ENCODE measurements at regions not wholly inside any gene's neighbourhood (a gene's known extent, or its start where the extent isn't known, plus 50 kb on each side); places are given as distances from the start of the nearest gene placed in this dataset.

DNA sequence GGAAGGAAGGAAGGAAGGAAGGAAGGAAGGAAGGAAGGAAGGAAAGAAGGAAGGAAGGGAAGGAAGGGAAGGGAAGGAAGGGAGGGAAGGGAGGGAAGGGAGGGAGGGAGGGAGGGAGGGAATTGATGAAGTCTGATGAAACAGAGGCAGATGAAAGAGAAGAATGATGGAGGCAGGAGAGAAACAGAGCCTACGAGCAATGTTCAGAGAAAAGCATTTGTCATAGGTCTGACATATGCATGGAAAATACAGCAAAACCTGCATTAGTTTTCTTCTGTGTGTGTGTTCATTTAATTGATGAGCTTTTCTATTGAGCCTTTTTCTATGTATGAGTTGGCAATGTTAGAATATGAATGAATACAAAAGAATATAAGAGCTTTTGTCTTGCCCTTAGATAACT, 343.4 kb downstream of the GXYLT1 start:
- DNase-seq (no peak), ATAC-seq (no peak)
- intact Hi-C loops (cut with micrococcal nuclease) = no loop called here

DNA sequence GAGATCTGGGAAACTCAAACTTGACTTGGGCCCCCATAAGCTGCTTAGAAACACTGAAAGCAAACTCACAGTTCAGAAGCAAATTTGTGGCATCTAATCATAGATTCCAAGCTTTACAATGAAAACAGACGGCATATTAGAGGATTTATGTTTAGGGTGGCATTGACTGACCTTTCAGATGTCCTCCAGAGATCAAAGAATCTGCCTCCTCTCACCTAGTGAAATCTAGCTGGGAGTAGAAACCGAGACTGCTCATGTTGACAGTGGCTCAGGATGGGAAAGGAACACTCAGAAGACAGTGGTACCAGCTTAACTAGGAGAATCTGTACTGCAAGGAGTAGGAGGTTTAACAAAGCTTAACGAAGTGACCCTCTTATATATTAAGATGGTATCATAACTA, 345.0 kb downstream of the GXYLT1 start:
- no peak for ATAC-seq
- intact Hi-C loops (cut with micrococcal nuclease) = no loop called here
- DNase-seq = no peak

DNA sequence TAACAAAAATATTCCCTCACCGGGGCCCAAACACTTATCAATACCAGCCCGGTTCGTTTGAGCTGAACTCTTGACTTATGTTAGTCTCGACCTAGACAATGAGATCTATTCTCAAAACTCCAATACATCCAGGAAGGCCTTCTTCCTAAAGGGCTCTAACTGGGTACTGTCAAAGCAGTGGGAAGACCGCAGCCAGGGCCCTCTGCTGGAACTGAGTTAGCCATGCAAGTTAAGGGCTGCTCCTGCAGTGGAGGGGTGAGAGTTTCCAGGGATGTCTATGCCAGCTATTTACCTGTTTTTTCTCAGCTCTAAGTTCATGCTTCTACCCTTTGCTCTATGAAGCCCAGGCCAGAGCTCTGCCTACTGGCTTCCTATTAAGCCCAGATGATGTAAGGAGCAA, 348.8 kb downstream of the GXYLT1 start:
- no peak for ATAC-seq
- DNase-seq = no peak
- intact Hi-C loops (cut with micrococcal nuclease) = no loop called here

DNA sequence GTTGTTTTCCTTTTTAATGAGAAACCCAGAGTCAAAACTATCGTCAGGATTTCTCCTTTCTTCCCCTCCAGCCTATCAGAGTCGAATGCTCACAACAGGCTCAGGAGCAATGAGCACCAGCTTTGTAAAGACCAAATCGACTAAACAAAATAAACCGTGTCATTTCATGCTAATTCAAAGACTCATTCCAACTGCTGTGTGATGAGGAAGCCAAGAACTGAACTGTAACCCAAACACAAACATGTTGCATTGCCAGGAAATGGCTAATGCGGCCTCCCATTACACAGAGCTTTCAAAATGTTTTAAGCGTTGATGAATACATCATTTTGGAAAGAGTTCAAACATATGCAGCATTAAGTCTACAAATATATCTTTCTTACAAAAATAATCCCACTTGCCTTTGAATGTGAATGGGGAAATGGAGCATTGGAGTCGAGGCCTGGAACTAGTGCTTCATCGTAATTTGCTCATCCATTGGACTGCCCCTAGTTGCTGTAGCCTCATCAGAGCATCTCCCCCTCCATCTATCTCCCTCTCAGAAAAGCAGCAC, 349.5 kb downstream of the GXYLT1 start:
- intact Hi-C loops (cut with micrococcal nuclease) = no loop called here
- DNase-seq (no peak), ATAC-seq (no peak)

DNA sequence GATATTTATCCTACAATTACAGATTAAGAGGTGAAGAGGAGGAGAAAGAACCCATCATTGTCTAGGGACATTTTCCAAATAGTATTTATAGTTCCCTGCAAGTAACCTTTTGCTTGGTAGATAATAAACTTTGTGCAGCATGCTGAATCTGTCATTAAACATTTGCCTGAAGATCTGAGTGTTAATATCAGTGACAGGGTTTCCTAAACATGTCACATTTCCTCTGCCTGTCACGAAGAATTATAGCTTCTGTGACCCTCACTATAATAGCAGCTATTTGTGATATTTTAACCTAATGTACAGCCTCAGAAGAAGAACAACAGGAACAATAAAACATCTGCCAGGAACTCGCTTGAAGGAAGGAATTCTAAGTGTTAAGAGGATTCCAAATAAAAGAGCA, 350.3 kb downstream of the GXYLT1 start:
- no peak for ATAC-seq
- intact Hi-C loops (cut with micrococcal nuclease) = no loop called here

DNA sequence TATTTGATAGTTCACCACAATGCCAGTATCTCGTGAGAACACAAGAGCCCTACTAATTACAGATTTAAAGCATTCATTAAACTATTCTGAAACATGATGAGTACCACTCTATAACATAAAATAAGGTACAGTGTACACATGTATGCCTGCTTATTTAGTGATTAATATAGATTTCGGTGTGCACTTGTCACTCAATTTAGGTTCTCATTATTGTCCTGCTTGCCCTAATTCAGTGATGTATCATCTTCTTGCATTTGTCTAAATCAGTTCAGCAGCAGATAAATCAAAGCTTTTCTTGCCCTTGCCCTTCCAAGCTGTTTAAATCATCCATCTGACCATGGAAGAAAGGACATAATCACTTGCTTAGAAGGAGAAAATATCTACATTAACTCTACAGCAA, 359.7 kb downstream of the GXYLT1 start:
- no peak for DNase-seq
- intact Hi-C loops (cut with micrococcal nuclease) = no loop called here
- no peak for ATAC-seq

More for the DNA sequence above, 350.3 kb downstream of the GXYLT1 start:
- DNase-seq = no peak

DNA sequence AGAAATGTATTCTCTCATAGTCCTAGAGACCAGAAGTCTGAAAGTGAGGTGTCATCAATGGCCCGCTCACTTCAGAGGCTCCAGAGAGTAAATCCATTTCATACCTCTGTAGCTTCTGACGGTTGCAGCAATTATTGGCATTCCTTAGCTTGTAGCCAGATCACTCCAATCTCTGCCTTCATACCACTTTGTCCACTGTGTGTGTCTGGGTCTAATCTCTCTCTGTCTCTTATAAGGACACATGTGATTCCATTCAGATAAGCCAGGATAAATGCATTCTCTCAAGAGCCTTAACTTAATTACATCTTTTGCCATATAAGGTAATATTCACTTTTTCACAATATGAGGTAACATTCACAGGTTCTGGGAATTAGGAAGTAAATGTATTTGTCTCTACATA, 365.7 kb downstream of the GXYLT1 start:
- DNase-seq = no peak
- intact Hi-C loops (cut with micrococcal nuclease) = no loop called here
- ATAC-seq = no peak

DNA sequence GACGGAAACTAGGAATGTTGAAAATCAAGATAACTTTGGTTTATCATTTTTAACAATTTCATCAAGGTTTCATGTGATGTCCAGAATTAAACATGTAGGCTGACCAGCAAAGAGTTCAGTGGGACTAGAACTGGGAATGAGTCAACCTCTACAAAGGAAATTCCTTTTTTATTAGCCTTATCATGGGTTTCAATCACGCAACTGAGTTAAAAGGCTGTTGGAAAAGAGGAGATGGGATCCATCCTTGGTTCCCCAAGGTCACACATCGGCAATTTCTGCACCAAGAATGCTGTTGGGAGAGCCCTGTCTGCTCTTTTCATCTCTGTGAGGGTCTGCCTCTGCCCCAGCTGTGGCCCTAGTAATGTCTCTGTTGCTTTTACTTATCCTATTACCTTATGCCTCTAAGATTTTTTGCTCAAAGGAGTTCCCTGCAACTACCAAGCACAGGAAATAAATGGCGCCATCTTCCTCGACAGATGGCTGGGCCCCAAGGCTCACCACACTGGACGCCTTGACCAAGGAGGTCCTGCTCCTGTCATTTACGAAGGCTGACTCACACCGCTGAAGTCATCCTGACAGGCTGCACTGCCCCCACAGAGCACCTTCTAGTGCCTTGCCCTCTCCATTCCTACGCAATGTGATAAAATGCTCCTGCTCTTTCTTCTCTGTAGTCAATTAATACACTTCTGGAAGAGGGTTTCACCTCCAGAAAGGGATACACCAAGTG, 367.4 kb downstream of the GXYLT1 start:
- no peak for DNase-seq
- intact Hi-C loops (cut with micrococcal nuclease) = no loop called here

DNA sequence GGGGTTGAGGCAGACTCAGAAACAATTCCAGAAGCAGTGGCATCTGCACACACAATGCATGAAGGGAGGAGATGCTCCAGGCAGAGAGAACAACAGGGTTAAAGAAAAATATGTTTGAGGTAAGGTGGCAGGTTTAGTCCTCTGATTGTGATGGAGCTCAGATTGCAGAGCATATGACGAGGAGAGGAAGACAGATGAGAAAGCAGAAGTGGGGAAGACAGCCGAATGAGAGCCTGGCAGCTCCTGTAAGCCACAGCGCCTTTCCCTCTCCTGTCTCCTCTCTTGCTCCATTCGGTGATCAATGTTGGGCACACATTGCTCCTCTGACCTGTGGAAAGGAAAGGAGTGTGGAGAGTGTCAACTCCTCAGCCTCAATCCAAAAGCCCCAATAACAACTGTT, 372.2 kb downstream of the GXYLT1 start:
- DNase-seq (no peak), ATAC-seq (no peak)
- intact Hi-C loops (cut with micrococcal nuclease) = no loop called here

More for the DNA sequence above, 367.4 kb downstream of the GXYLT1 start:
- no peak for ATAC-seq

DNA sequence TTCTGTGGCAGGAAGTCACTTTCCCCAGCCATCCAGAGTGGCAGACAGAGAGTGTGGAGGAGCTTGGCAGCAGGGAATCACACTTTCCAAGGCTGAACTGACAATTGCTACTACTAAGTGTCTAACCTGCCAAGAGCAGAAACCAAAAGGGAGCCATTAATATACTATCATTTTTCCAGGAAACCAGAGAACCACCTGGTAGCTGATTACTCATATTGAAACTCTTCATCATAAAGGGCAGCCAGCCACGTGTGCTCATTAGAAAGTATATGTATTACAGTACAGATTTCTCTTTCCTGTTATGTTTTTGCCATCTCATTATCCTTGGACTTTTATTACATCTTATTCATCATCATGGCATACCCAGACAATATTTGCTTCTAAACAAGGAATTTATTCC, 374.9 kb downstream of the GXYLT1 start:
- intact Hi-C loops (cut with micrococcal nuclease) = no loop called here
- DNase-seq (no peak), ATAC-seq (no peak)

DNA sequence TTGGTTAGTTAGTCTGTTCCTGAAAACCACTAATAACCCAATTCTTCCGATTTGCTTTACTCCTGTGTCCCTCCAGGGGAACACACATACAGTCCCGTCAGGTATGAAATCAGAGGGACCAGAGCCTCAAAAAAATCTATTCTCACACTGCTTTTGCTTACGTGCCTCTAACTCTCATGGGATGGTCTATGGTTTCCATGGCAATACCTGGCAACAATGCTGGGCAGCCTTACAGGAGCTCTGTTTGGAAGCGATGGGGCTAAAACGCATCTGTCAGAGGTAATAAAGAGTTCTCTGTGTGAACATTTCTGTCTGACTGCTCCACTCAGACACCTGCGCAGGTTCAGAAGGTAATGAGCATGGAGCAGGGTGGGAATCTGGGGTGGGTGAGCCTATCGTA, 376.2 kb downstream of the GXYLT1 start:
- no peak for ATAC-seq
- intact Hi-C loops (cut with micrococcal nuclease) = no loop called here
- DNase-seq = no peak

DNA sequence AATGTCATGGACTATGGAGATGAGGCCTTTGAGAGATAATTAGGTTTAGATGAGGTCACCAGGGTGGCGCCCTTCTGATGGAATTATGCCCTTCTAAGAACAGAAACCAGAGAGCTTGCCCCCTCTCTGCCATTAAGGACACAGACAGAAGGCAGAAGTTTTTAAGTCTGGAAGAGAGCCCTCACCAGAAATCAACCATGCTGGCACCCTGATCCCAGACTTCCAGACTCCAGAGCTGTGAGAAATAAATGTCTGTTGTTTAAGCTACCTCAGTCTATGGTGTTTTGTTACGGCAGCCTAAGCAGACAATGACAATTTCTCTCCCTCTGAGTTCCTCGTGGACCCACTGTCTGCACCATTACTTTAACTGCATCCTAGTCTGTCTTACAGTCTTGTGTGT, 382.0 kb downstream of the GXYLT1 start:
- intact Hi-C loops (cut with micrococcal nuclease) = no loop called here
- ATAC-seq (no peak), DNase-seq (no peak)

DNA sequence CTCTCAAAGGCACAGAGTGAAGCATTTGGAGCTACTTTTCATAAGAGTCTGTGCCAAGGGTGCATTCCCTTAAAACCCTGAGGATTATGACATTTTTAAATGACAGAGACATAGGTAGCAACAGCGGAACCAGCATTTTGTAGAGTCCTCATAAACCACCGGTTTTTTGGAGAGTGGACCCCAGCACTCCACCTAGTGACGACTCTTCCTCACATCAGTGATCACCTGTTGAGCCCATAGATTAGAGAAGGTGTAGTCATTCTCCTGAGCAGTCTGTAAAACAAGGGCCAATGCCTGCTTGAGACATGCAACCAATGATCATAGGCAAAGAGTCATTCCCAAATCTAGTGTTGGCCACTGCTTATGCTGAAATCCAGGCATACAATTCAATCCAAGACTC, 399.1 kb downstream of the GXYLT1 start:
- DNase-seq (no peak), ATAC-seq (no peak)
- intact Hi-C loops (cut with micrococcal nuclease) = no loop called here

DNA sequence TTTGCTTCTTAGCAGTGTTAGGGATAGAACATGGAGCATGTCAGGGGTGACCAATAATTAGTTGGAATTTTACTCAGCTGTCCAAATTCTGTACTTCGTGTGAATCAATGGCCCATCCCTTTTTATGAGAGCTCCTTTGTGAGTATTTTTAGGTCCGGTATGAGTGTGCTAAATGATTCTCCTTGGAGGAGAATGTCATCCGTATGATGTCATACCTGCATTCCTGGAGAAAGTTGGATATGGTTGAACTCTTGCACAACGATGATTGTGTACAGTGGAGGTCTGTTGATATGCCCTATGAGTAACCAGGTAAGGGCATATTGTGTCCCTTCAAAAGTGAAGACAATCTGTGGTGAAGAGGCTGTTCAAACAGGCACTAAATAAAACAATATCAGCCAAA, 400.8 kb downstream of the GXYLT1 start:
- DNase-seq (no peak), ATAC-seq (no peak)
- intact Hi-C loops (cut with micrococcal nuclease) = no loop called here

DNA sequence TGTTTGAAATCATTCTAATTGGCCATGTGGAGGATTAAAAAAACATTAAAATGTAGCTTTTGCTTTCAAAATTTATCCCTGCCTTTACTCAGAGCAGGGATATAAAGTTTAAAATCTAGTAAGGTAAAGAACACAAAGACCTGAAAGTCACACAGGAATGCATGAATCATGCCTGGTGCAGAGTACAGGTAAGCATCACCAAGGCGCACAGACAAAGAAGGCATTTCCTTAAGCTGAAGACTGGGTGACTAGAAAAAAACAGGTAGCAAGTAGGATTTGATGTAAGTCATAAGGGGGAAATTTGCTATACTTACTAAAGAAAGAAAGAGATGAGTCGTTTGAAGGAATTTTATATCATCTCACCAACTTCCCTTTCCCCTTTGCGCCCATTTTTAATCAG, 405.6 kb downstream of the GXYLT1 start:
- intact Hi-C loops (cut with micrococcal nuclease) = no loop called here
- DNase-seq (no peak), ATAC-seq (no peak)

DNA sequence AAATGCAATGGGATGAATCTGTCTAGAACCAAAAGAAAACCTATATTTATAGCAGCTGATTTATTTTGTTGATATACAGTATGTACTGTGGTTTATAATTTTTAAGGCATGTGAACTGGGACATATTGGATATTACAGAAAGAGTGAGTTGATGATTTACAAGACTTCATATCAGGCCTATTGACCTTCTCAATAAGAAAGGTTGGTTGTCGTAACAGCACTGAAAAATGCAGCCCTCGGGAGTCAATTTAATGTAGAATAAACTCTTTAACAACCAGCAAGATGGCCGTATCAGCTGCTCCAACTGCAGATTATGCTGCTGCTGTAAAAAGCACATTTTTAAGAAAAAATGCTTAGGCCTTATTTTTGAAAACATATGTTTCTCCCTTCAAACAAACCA, 407.3 kb downstream of the GXYLT1 start:
- DNase-seq (no peak), ATAC-seq (no peak)
- intact Hi-C loops (cut with micrococcal nuclease) = no loop called here

DNA sequence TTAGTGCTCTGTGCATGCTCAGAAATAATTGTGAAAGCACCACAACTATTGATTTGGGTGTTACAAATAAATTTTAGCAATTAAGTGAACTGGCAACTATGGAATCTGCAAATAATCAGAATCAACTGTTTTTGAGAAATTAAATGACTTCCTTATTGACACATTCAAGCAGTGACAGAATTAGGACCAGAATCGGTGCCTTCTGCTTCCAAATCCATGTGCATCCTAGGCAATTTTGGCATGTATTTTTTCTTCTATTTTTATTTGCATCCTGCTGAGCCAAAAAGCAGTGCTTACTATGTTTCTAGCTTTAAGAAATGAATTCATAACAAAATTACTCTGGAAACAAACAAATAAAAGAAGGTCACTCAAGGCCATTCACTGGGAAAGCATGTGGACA, 408.2 kb downstream of the GXYLT1 start:
- no peak for ATAC-seq
- intact Hi-C loops (cut with micrococcal nuclease) = no loop called here
- no peak for DNase-seq

DNA sequence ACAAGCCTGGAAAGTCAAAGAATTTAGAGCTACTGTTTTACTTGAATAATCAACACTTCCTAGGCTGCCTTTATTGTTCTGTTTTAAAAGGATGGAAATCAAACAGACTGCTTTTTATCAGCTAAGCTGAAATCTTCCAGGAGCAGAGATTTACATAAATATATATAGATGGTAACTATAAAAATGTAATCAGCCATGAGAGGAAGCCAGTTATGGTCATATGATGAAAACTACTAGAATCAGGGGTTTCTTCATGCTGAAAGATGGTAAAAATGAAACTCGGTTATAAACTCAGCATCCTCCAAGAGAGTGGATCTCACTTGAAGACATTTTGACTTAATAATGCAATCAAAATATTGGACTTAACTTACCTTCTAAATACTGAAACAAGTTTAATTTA, 413.0 kb downstream of the GXYLT1 start:
- intact Hi-C loops (cut with micrococcal nuclease) = no loop called here
- ATAC-seq (no peak), DNase-seq (no peak)

DNA sequence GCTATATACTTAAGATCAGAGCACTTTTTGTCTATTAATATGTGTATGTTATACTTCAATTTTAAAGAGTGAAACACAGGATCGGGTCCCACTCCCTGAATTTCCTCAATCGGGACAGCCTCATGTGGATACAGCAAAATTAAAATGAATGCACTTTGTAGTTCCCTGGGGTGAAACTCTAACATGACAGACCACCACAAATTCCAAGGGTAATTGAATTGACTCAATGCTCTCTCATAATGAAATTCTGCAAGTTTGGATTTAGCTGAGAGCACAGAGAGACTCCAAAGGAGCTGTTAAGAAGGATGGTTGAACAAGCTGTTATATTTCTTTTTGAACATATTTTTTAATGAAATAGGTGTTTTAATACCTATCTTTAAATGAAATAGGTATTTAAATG, 413.6 kb downstream of the GXYLT1 start:
- DNase-seq (no peak), ATAC-seq (no peak)
- intact Hi-C loops (cut with micrococcal nuclease) = no loop called here

DNA sequence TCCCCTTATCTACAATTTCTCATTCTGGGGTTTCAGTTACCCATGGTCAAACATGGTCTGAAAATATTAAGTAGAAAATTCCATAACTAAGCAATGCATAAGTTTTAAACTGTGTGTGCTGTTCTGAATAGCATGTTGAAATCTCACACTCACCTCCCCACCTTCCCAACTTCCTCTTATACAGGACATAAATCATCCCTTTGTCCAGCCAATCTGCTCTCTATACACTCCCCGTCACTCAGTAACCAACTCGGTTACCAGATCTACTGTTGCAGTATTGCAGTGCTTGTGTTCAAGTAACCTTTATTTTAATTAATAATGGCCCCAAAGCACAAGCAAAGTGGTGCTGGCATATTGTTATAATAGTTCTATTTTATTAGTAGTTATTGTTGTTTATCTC, 420.5 kb downstream of the GXYLT1 start:
- DNase-seq (no peak), ATAC-seq (no peak)
- intact Hi-C loops (cut with micrococcal nuclease) = no loop called here

DNA sequence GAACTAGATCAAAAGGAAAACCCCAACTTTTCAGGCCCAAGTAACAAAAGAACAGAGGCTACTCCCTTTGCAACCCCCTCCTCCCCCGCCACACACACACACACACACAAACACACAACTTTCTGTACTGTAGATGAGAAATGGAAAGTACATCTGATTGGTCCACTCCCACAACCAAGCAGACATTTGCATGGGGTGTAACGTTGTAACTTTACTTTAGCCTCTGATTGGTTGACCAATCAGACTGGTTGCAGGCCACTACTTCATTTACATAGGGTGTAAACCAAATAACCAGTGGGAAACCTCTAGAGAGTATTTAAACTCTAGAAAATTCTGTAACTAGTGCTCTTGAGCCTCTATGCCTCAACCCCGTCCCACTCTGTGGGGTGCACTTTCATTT, 425.5 kb downstream of the GXYLT1 start:
- no peak for DNase-seq
- ATAC-seq = no peak
- intact Hi-C loops (cut with micrococcal nuclease) = no loop called here

DNA sequence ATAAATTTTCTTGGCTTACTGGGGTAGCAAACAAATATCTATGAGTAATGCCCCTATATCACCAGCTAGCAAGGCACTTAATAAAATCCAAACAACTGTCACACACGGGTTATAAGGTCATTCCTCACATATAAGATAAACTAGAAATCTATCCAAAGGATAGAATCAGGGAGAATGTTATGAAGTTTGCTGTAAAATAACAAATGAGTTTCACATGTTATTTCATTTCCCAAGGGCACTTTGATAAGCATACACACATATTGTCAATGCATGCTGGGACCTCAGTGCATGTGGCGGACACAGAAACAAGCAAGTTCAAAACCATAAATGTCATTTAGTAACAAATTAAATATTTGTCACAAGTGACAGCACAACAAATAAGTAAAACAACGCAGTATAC, 429.4 kb downstream of the GXYLT1 start:
- ATAC-seq (no peak), DNase-seq (no peak)
- intact Hi-C loops (cut with micrococcal nuclease) = no loop called here
